HG02884 (cell line): ENCODE measurements at regions not wholly inside any gene's neighbourhood (a gene's known extent, or its start where the extent isn't known, plus 50 kb on each side); places are given as distances from the start of the nearest gene placed in this dataset.
"Not testable (repeated sequence)": the region's sequence is repeated elsewhere in the genome, so short reads cannot be mapped to it uniquely, and the experiment has no call there.

Experiments used
- ATAC-seq: cut with Tn5 transposase; IDR thresholded peaks from one replicate; pipeline ENCODE4 v1.9.1; 2021; ENCODE audit warnings: mild to moderate bottlenecking, moderate library complexity; ENCODE audit not compliant: unreplicated experiment

- no peak for ATAC-seq
Measured at GRCh38 chr17:45646288-45646988, 137.7 kb upstream of the CRHR1 start.

GRCh38 chr17:45648642-45649041 is 135.5 kb upstream of the CRHR1 start:
- ATAC-seq: no peak

GRCh38 chr17:45649796-45650195 is 134.3 kb upstream of the CRHR1 start:
- ATAC-seq: no peak

DNA sequence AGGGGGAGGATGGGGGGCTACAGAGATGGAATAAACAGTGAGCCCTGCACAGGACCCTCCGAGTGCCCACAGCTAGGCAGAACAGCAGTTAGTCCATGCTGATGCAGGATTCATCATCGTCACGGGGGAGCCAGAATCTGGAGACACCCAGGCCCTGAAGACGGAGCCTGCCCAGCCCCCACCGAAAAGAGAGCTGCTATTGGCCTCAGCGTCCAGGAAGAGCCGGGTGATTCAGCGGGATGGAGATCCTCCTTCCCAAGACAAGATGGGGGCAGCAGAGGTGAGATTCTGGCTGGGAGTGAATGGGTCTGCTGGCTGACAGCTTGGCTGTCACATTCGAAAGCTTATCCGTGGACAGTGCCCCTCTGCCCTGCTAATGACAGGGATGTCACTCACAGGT is 133.6 kb upstream of the CRHR1 start:
- ATAC-seq: no peak

GRCh38 chr17:45651145-45651709 is 132.9 kb upstream of the CRHR1 start:
- no peak for ATAC-seq

DNA sequence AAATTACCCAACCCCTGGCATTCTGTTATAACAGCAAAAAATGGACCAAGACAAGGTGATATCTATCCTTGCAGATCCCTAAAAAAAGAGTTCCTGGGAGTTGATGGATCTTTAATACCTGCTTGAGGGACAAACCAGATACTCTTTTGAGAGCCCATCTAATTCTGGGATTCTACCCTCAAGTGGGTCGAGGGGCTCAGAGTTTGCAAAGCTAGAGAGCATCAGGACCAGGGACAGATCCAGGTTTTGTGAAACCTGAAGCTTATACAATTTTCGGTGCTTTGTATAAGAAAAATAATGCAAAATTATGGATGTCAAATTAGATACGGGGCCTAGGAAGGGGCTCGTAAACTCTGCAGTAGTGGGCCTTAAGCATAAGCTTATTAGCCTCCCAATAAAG is 130.5 kb upstream of the CRHR1 start:
- ATAC-seq: no peak

- no peak for ATAC-seq
Measured at GRCh38 chr17:45656527-45657181, 127.5 kb upstream of the CRHR1 start.

DNA sequence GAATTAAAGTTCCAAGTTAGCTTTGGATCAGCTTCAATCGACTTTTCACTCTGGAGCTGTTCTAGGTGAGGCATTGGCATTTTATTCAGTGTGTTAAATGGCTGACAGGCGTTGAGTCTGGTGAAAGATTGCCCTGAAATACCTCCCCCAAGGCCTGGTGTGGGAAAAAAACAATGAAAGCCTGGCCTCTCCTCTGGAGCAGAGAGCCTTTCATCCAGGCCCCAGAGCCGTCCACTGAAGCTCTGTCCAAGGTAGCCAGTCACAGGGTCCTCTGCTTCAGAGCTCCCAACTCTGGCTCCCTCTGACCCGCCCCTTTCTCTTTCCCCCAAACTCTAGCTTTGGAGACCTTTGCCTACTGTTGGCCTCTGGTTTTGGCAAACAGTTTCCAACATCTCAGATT is 123.6 kb upstream of the CRHR1 start:
- no peak for ATAC-seq

- no peak for ATAC-seq
Measured at GRCh38 chr17:45662432-45662831, 121.7 kb upstream of the CRHR1 start.

DNA sequence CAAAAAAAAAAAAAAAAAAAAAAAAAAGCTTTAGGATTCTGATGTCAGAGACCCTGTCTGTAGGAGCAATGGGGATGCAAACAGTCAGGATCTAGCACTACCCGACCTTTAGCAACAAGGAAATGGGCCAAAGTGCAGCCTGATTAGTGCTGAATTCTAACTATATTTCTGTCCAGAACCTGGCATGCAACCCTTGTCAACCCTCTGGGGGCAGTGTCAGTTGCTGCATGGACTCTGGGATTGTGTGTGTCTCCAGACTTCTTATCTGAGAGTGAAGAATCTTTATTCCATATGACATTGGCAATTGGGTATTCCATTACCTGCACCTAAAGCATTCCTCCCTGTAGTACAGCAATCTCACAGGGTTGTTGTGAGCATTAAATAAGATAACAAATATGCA is 120.3 kb upstream of the CRHR1 start:
- ATAC-seq: no peak

DNA sequence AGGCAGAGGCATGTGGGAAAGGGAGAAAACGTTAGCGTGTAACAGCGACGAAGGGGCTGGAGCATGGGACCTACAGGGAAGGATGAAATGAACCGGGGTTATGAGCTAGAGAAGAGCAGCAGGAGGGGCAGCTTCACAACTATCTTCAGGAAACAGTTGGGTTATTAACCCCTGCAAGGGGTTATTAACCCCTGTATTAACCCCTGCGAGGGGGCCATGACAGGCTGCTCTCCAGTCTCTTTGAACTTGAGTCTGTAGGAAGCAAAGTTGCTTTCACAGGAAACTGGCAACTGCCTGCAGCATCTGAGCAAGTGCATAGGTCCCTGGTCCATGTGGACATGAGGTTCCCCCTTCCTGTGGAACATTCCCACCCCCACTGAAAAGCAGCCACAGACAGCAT is 119.2 kb upstream of the CRHR1 start:
- no peak for ATAC-seq

GRCh38 chr17:45666046-45666600 is 118.0 kb upstream of the CRHR1 start:
- no peak for ATAC-seq

- no peak for ATAC-seq
Measured at GRCh38 chr17:45666641-45667040, 117.5 kb upstream of the CRHR1 start.

DNA sequence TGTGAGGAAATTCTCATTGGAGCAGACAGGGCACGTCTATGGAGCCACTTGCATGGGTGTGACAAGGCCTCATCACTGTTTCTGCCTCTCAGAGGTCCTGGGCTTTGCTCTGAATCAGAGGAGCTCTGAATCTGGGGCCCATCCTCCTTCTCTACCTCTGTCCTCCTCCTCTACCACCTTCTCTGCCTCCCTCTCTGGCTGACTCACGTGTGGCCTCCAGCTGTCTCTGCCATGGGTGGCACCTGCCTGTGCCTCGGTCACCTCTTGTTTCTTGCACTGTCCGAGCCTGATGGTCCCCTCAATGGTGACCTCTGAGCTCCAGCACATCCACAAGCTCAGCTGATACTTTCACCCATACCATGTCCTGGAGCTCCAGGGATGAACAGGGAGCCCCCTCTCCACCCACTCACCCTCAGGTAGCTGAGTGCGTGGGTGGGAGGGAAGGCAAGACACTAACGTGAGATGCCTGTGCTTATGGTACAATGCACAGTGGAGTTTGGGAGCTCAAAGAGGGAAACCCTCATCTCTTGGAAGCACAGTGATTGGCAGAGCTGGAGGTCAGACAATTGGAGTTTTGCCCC is 116.4 kb upstream of the CRHR1 start:
- no peak for ATAC-seq

GRCh38 chr17:45668316-45668715 is 115.8 kb upstream of the CRHR1 start:
- no peak for ATAC-seq

- no peak for ATAC-seq
Measured at GRCh38 chr17:45672301-45672700, 111.8 kb upstream of the CRHR1 start.

DNA sequence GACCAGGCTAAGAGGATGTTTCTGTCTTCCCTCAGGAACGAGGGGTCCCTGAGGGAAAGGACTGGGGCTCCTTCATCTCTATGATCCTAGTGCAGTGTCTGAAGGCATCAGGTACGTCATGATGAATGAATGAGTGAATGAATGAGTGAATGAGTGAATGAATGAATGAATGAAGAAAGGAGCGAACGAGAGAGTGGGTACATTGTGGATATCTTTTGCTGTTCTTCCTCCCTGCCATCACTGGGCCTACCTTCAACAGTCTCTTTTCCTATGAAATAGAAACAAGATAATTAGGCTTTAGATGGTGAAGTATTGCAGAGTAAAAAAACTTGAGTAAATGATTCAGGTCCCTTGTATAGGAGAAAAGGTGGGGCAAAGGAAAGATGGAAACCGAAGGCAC is 111.3 kb upstream of the CRHR1 start:
- no peak for ATAC-seq

DNA sequence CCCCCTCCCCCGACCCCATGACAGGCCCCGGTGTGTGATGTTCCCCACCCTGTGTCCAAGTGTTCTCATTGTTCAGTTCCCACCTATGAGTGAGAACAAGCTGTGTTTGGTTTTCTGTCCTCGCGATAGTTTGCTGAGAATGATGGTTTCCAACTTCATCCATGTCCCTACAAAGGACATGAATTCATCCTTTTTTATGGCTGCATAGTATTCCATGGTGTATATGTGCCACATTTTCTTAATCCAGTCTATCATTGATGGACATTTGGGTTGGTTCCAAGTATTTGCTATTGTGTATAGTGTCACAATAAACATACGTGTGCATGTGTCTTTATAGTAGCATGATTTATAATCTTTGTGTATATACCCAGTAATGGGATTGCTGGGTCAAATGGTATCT is 110.4 kb upstream of the CRHR1 start:
- not testable (repeated sequence) for ATAC-seq

DNA sequence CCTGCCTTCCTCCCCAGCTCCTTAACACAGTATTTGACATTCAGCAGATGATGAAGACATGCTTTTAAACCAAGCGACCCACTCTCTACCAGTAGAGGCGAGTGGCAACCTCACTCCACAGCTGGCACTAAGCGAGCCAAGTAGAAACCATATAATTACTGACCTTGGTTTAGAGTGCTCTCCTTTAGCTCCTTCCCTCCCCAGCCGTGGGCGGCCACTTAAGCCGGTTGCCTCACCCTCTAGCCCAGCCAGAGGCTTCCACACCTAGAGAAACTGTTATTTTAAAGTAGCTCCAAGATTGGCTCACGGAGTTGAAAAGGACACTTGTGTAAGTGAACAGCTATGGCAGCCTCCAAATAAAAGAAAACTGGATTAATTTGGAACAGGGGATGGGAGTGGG is 109.1 kb upstream of the CRHR1 start:
- no peak for ATAC-seq

DNA sequence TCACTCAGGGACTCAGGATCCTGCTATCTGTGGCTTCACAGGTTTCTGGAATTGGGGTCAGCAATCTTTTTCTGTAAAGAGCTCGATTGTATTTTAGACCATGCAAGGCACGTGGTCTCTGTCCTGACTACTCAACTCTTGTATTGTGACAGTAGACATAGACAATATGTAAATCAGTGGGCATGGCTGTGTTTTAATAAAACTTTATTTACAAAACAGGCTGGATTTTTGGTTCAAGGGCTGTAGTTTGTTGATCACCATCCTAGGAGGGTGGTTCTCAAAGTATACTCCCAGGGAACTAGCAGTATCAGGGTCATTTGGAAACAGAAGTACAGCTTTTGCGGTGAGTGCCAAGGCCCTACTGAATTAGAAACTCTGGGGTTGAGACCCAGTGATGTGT is 108.2 kb upstream of the CRHR1 start:
- no peak for ATAC-seq

GRCh38 chr17:45676695-45677094 is 107.4 kb upstream of the CRHR1 start:
- no peak for ATAC-seq

- no peak for ATAC-seq
Measured at GRCh38 chr17:45677770-45678169, 106.3 kb upstream of the CRHR1 start.
